ENCODE measurements at regions not wholly inside any gene's neighbourhood (a gene's known extent, or its start where the extent isn't known, plus 50 kb on each side); places are given as distances from the start of the nearest gene placed in this dataset.

- Histone ChIP-seq H3K9me3 (no peaks in the 10 kb centered on the region), H3K27ac (no peak overlapping the region), H3K4me3 (no peak overlapping the region), H3K4me1 (no peaks in the 10 kb centered on the region), H3K36me3 (ENCODE audit: insufficient read depth in 1 of 2, low read depth in 1 of 2) (no peaks in the 10 kb centered on the region), H3K27me3 (ENCODE audit: insufficient read depth in 3 of 3, low read length in 2 of 3) (no peaks in the 10 kb centered on the region)
- TF ChIP-seq CTCF (IDR thresholded peaks at IDR 0.05) = no peak
- 20 to 35% (median 25%) methylated on average over 2 of the region's 2 CpGs for WGBS, 3 donors
- intact Hi-C loops (cut with DNase I) = no loop called here
- DNase-seq = no peak
- ATAC-seq = no peak
These were observed 484.1 kb upstream of the CPEB2 start for GRCh38 chr4:14518136-14518535.

DNA sequence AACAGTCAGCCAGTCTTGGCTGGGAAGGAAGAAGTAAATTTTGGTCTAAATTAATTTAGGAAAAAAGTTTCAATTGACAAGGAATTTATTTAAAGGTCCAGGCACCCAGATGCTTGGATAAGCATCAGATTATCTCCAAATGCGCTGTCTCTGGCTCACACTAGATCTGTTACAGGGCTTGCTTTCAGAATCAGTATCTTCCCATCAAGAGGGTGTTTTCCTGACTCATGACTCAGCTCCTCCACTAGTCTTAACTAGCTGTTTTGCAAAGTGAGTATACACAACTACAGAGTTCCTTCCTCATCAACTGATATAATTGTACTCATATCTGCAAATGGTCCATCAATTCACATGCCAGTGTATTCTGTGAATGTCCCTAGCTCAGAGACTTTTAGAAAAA, 482.1 kb upstream of the CPEB2 start:
- WGBS, 3 donors = 80 to 83% (median 83%) methylated on average over 1 of the region's 1 CpG
- no peak for DNase-seq
- no peak for TF ChIP-seq CTCF (IDR thresholded peaks at IDR 0.05)
- H3K36me3 ChIP-seq (ENCODE audit: insufficient read depth in 1 of 2, low read depth in 1 of 2) = no peaks in the 10 kb centered on the region
- H3K9me3 ChIP-seq = no peaks in the 10 kb centered on the region
- no peaks in the 10 kb centered on the region for H3K27me3 ChIP-seq (ENCODE audit: insufficient read depth in 3 of 3, low read length in 2 of 3)
- H3K4me1 ChIP-seq = no peaks in the 10 kb centered on the region
- intact Hi-C loops (cut with DNase I) = no loop called here
- H3K27ac ChIP-seq = no peak overlapping the region
- no peak overlapping the region for H3K4me3 ChIP-seq
- ATAC-seq = no peak

- TF ChIP-seq CTCF (IDR thresholded peaks at IDR 0.05) = no peak
- no peak overlapping the region for H3K4me3 ChIP-seq
- WGBS, 3 donors = 78 to 85% (median 84%) methylated on average over 1 of the region's 1 CpG
- no peaks in the 10 kb centered on the region for H3K4me1 ChIP-seq
- intact Hi-C loops (cut with DNase I) = no loop called here
- H3K36me3 ChIP-seq (ENCODE audit: insufficient read depth in 1 of 2, low read depth in 1 of 2) = no peaks in the 10 kb centered on the region
- H3K9me3 ChIP-seq = no peaks in the 10 kb centered on the region
- H3K27ac ChIP-seq = no peak overlapping the region
- no peaks in the 10 kb centered on the region for H3K27me3 ChIP-seq (ENCODE audit: insufficient read depth in 3 of 3, low read length in 2 of 3)
- ATAC-seq = no peak
- no peak for DNase-seq
These were observed 478.0 kb upstream of the CPEB2 start for GRCh38 chr4:14524276-14524675.

DNA sequence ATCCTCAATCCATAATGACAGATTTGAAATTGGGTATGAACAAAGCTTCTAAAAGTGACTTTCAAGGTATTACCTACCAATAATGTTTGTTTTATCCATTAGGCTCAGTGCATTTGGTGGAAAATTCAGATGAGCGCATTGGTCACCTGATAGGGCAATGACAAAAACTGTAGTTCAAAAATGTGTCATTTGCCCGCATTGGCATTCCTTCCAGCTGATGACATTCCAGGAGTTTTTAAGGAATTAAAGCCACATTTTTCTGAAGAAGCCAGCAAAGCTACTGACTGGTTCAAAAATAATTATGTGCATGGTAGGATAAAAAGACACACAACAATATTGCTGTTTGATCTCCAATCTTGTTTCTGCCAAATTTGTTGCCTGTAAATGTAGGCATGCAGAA, 473.4 kb upstream of the CPEB2 start:
- no peaks in the 10 kb centered on the region for H3K9me3 ChIP-seq
- H3K27me3 ChIP-seq (ENCODE audit: insufficient read depth in 3 of 3, low read length in 2 of 3) = no peaks in the 10 kb centered on the region
- H3K4me3 ChIP-seq = no peak overlapping the region
- no peak for ATAC-seq
- TF ChIP-seq CTCF (IDR thresholded peaks at IDR 0.05) = no peak
- no peak for DNase-seq
- intact Hi-C loops (cut with DNase I) = no loop called here
- WGBS, 3 donors = 55 to 64% (median 58%) methylated on average over 2 of the region's 2 CpGs
- H3K27ac ChIP-seq = no peak overlapping the region
- no peaks in the 10 kb centered on the region for H3K4me1 ChIP-seq
- H3K36me3 ChIP-seq (ENCODE audit: insufficient read depth in 1 of 2, low read depth in 1 of 2) = no peaks in the 10 kb centered on the region

- TF ChIP-seq CTCF (IDR thresholded peaks at IDR 0.05) = no peak
- intact Hi-C loops (cut with DNase I) = no loop called here
- Histone ChIP-seq H3K27ac (no peak overlapping the region), H3K9me3 (no peaks in the 10 kb centered on the region), H3K4me1 (no peaks in the 10 kb centered on the region), H3K36me3 (ENCODE audit: insufficient read depth in 1 of 2, low read depth in 1 of 2) (no peaks in the 10 kb centered on the region), H3K4me3 (no peak overlapping the region), H3K27me3 (ENCODE audit: insufficient read depth in 3 of 3, low read length in 2 of 3) (no peaks in the 10 kb centered on the region)
- ATAC-seq (no peak), DNase-seq (no peak)
- WGBS, 3 donors = 41 to 49% (median 45%) methylated on average over 4 of the region's 4 CpGs
These were observed 472.6 kb upstream of the CPEB2 start for GRCh38 chr4:14529653-14530052.
